BJ (cell line): ENCODE measurements at regions not wholly inside any gene's neighbourhood (a gene's known extent, or its start where the extent isn't known, plus 50 kb on each side); places are given as distances from the start of the nearest gene placed in this dataset.

Experiments used
- CTCF ChIA-PET: fragments of 350-600 bp; formaldehyde crosslinking; extraction: SDS; loops from one replicate; lab custom pipeline; 2021; ENCODE audit warnings: antibody characterized with exemption, inconsistent platforms; lab: Yijun Ruan, JAX
- POLR2A ChIA-PET: fragments of 300-600 bp; sonication (Branson Sonifier 250); formaldehyde crosslinking; extraction: SDS; loops from one replicate; lab custom pipeline; 2021; ENCODE audit warnings: antibody characterized with exemption; lab: Charles Lee
- DNase-seq: peaks from one replicate; pipeline ENCODE4 v3.0.0-alpha.2; 2011; ENCODE audit warnings: low read depth
- H3K27me3 ChIP-seq: 2 replicates; pipeline ENCODE4 v1.6.0; 2011; ENCODE audit warnings: low read length; ENCODE audit not compliant: control insufficient read depth, insufficient read depth
- H3K36me3 ChIP-seq: 2 replicates; pipeline ENCODE4 v1.5.1; 2011; ENCODE audit warnings: low read length; ENCODE audit not compliant: control insufficient read depth, insufficient read depth
- H3K4me3 ChIP-seq: 2 replicates; pipeline ENCODE4 v1.5.1; 2011; ENCODE audit warnings: low read depth, mild to moderate bottlenecking, control low read depth, low read length
- TF ChIP-seq, protein P1 (sequence below): IDR thresholded peaks from 2 replicates; pipeline ENCODE4 v1.5.1; 2011; ENCODE audit warnings: low read depth, mild to moderate bottlenecking, control low read depth, inconsistent platforms, low read length, moderate library complexity; ENCODE audit not compliant: insufficient read depth

DNA sequence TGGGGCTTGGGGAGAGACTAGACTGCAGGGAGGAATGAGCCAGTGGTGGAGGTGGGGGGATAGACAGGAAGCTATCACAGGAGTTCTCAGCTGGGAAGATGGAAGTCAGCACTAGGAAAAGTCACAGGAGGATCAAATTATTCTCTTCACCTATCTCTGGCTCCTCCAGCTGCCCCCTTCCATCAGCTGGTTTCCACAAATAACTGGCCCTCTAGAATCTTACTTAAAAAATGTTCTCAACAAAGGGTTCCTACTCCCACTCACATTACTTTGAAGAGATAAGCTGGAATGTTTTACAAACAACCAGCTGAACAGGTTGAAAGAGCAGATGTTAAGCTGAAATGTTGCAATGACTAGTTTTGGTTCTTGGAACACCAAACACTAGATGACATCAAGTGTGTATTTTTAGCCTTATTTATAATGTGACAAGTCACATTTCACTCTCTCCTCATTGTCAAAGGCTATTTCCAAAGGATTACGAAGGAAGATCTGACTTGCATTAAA is 102.7 kb upstream of the AADACL2 start:
- POLR2A ChIA-PET: no interaction called here
- Histone ChIP-seq H3K27me3 (no peaks in the 10 kb centered on the region), H3K4me3 (no peak overlapping the region), H3K36me3 (no peaks in the 10 kb centered on the region)
- TF ChIP-seq, protein P1, sequence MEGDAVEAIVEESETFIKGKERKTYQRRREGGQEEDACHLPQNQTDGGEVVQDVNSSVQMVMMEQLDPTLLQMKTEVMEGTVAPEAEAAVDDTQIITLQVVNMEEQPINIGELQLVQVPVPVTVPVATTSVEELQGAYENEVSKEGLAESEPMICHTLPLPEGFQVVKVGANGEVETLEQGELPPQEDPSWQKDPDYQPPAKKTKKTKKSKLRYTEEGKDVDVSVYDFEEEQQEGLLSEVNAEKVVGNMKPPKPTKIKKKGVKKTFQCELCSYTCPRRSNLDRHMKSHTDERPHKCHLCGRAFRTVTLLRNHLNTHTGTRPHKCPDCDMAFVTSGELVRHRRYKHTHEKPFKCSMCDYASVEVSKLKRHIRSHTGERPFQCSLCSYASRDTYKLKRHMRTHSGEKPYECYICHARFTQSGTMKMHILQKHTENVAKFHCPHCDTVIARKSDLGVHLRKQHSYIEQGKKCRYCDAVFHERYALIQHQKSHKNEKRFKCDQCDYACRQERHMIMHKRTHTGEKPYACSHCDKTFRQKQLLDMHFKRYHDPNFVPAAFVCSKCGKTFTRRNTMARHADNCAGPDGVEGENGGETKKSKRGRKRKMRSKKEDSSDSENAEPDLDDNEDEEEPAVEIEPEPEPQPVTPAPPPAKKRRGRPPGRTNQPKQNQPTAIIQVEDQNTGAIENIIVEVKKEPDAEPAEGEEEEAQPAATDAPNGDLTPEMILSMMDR: no peak
- CTCF ChIA-PET: no interaction called here
- DNase-seq: no peak

DNA sequence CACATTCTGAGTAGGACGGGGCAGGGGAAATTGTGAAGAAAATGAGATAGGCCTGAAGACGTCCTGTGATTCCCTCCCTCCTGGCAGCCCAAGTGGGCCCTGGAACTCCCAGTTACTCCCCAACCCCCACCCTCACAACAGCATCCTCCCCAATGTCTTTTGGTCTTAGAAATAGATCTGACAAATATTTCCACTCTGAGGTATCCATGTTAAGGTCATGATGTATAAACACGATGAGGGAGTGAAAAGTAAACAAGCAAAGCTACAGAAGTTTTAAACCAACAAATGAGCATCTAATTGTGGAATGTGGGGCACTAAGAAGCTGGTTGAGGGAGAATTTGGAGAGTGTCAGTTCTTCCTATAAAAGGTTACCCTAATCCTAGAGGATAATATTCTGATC is 103.7 kb upstream of the AADACL2 start:
- ChIA-PET CTCF (interaction anchor here (0.6 kb wide), 1 partner anchor 51 kb away, joined by 3 read pairs; no protein-coding TSS in a partner anchor), POLR2A (no interaction called here)
- Histone ChIP-seq H3K36me3 (no peaks in the 10 kb centered on the region), H3K4me3 (no peak overlapping the region), H3K27me3 (no peaks in the 10 kb centered on the region)
- TF ChIP-seq, protein P1: no peak
- no peak for DNase-seq

DNA sequence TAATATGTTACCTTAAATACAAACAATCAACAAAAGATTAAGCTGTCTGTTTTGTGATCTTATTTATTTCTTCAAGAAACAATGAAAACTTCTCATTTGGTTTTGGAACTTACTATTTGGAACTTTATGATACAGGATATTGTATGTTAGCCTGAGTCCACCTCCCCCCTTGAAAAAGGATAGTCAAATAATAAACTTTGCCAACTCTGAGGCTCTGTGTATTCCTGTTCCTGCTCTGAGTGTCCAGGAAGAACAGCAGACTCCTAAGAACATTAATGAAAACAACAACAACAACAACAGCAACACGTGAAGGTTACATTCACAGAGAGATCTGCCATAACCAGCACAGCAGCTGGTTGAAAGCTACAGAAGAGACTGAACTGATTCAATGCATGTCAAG is 108.1 kb upstream of the AADACL2 start:
- Histone ChIP-seq H3K4me3 (no peak overlapping the region), H3K36me3 (no peaks in the 10 kb centered on the region), H3K27me3 (no peaks in the 10 kb centered on the region)
- ChIA-PET POLR2A (no interaction called here), CTCF (no interaction called here)
- no peak for DNase-seq
- TF ChIP-seq, protein P1: no peak

DNA sequence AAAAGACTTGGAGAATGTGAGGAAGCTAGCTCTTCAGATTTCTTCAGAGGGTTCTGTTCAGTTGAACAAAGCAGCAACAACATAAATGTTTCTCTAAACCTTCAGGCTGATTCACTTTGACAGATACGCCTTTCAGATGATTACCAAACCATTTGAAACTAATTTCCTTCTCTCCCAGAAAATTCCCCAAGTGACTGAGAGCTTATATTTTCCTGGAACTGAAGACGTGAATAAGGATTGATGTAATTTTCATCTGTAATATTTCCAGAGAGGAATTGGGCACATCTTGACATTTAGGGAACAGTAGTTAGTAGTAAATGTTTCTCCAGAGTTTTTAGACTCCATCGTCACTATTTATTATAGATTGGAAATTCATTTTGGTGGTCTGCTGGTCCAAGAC is 108.6 kb upstream of the AADACL2 start:
- Histone ChIP-seq H3K4me3 (no peak overlapping the region), H3K27me3 (no peaks in the 10 kb centered on the region), H3K36me3 (no peaks in the 10 kb centered on the region)
- ChIA-PET CTCF (no interaction called here), POLR2A (no interaction called here)
- no peak for DNase-seq
- TF ChIP-seq, protein P1: no peak

DNA sequence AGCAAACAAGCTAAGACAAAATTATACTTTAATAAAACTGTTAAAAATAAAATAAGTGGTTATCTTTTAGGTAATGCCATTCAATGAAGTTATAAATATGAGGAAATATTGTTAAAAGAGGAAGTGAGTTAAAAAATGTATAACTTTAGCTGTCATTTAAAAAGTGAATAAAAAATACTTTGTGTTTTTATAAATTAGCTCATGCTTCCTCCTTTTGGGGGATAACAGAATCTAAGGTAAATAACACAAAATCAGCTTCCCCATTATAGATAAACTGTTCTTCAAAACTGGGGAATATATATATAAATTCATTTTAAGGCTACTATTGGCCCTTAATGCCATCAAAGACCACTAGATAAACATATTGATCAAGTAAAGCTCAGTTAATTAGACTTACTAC is 113.7 kb upstream of the AADACL2 start:
- ChIA-PET POLR2A (no interaction called here), CTCF (interaction anchor here (0.6 to 1.0 kb wide), 2 partner anchors 9 to 335 kb away, joined by 3 to 4 read pairs; no protein-coding TSS in a partner anchor)
- TF ChIP-seq, protein P1: no peak
- DNase-seq: no peak
- Histone ChIP-seq H3K36me3 (no peaks in the 10 kb centered on the region), H3K27me3 (no peaks in the 10 kb centered on the region), H3K4me3 (no peak overlapping the region)
